ENCODE measurements at regions not wholly inside any gene's neighbourhood (a gene's known extent, or its start where the extent isn't known, plus 50 kb on each side); places are given as distances from the start of the nearest gene placed in this dataset.
"Not testable (repeated sequence)": the region's sequence is repeated elsewhere in the genome, so short reads cannot be mapped to it uniquely, and the experiment has no call there.

- DNase-seq (ENCODE audit: low read depth, low spot score), result no peak
These were observed 393.2 kb upstream of the CXADR start for GRCh38 chr21:17119466-17120297.

- not testable (repeated sequence) for DNase-seq (ENCODE audit: low read depth, low spot score)
These were observed 385.4 kb upstream of the CXADR start for GRCh38 chr21:17127395-17127794.

- DNase-seq (ENCODE audit: low read depth, low spot score), result no peak
These were observed 384.7 kb upstream of the CXADR start for GRCh38 chr21:17128132-17128531.

- not testable (repeated sequence) for DNase-seq (ENCODE audit: low read depth, low spot score)
These were observed 373.7 kb upstream of the CXADR start for GRCh38 chr21:17139159-17139558.

- DNase-seq (ENCODE audit: low read depth, low spot score), result no peak
These were observed 373.1 kb upstream of the CXADR start for GRCh38 chr21:17139696-17140095.

- no peak for DNase-seq (ENCODE audit: low read depth, low spot score)
These were observed 366.4 kb upstream of the CXADR start for GRCh38 chr21:17146426-17146825.

- no peak for DNase-seq (ENCODE audit: low read depth, low spot score)
These were observed 353.1 kb upstream of the CXADR start for GRCh38 chr21:17159697-17160096.

- no peak for DNase-seq (ENCODE audit: low read depth, low spot score)
These were observed 327.2 kb upstream of the CXADR start for GRCh38 chr21:17185674-17186073.

GRCh38 chr21:17189963-17190362 is 322.9 kb upstream of the CXADR start:
- no peak for DNase-seq (ENCODE audit: low read depth, low spot score)

GRCh38 chr21:17191346-17191993 is 321.4 kb upstream of the CXADR start:
- DNase-seq (ENCODE audit: low read depth, low spot score), result no peak

GRCh38 chr21:17195351-17195750 is 317.5 kb upstream of the CXADR start:
- DNase-seq (ENCODE audit: low read depth, low spot score), result no peak

- no peak for DNase-seq (ENCODE audit: low read depth, low spot score)
These were observed 316.9 kb upstream of the CXADR start for GRCh38 chr21:17195976-17196375.

GRCh38 chr21:17196623-17197022 is 316.2 kb upstream of the CXADR start:
- no peak for DNase-seq (ENCODE audit: low read depth, low spot score)

GRCh38 chr21:17197996-17198395 is 314.8 kb upstream of the CXADR start:
- DNase-seq (ENCODE audit: low read depth, low spot score), result no peak

GRCh38 chr21:17200250-17200649 is 312.6 kb upstream of the CXADR start:
- DNase-seq (ENCODE audit: low read depth, low spot score), result no peak

GRCh38 chr21:17201741-17202260 is 311.0 kb upstream of the CXADR start:
- no peak for DNase-seq (ENCODE audit: low read depth, low spot score)

GRCh38 chr21:17214801-17215200 is 298.0 kb upstream of the CXADR start:
- DNase-seq (ENCODE audit: low read depth, low spot score), result no peak

GRCh38 chr21:17219050-17219449 is 293.8 kb upstream of the CXADR start:
- not testable (repeated sequence) for DNase-seq (ENCODE audit: low read depth, low spot score)

- DNase-seq (ENCODE audit: low read depth, low spot score), result no peak
These were observed 281.7 kb upstream of the CXADR start for GRCh38 chr21:17231124-17231523.

GRCh38 chr21:17231771-17232170 is 281.1 kb upstream of the CXADR start:
- DNase-seq (ENCODE audit: low read depth, low spot score), result no peak

GRCh38 chr21:17238468-17238867 is 274.4 kb upstream of the CXADR start:
- no peak for DNase-seq (ENCODE audit: low read depth, low spot score)

- no peak for DNase-seq (ENCODE audit: low read depth, low spot score)
These were observed 262.0 kb upstream of the CXADR start for GRCh38 chr21:17250778-17251241.

GRCh38 chr21:17257784-17258183 is 255.1 kb upstream of the CXADR start:
- no peak for DNase-seq (ENCODE audit: low read depth, low spot score)

Measured in smooth muscle cell of the brain vasculature (primary cell).